T-helper 9 cell (primary cell): ENCODE measurements at regions not wholly inside any gene's neighbourhood (a gene's known extent, or its start where the extent isn't known, plus 50 kb on each side); places are given as distances from the start of the nearest gene placed in this dataset.
"Not testable (repeated sequence)": the region's sequence is repeated elsewhere in the genome, so short reads cannot be mapped to it uniquely, and the experiment has no call there.

Source experiments
- DNase-seq: peaks from one replicate; pipeline ENCODE4 v3.0.0-alpha.2; 2020

GRCh38 chr13:80168089-80168850, 172.7 kb downstream of the SPRY2 start:
- DNase-seq = no peak

- no peak for DNase-seq
Observed at GRCh38 chr13:80166352-80166751, 174.6 kb downstream of the SPRY2 start.

GRCh38 chr13:80164462-80164861, 176.5 kb downstream of the SPRY2 start:
- no peak for DNase-seq

GRCh38 chr13:80161896-80162295, 179.0 kb downstream of the SPRY2 start:
- DNase-seq = no peak

- DNase-seq = no peak
Observed at GRCh38 chr13:80161219-80161618, 179.7 kb downstream of the SPRY2 start.

GRCh38 chr13:80160110-80160509, 180.8 kb downstream of the SPRY2 start:
- no peak for DNase-seq

- DNase-seq = no peak
Observed at GRCh38 chr13:80157261-80157932, 183.5 kb downstream of the SPRY2 start.

GRCh38 chr13:80152142-80152541, 188.8 kb downstream of the SPRY2 start:
- not testable (repeated sequence) for DNase-seq

- DNase-seq = no peak
Observed at GRCh38 chr13:80151016-80151415, 189.9 kb downstream of the SPRY2 start.

- DNase-seq = no peak
Observed at GRCh38 chr13:80149736-80150135, 191.2 kb downstream of the SPRY2 start.

GRCh38 chr13:80145171-80145690, 195.7 kb downstream of the SPRY2 start:
- DNase-seq = no peak

- DNase-seq = no peak
Observed at GRCh38 chr13:80144493-80144892, 196.4 kb downstream of the SPRY2 start.

GRCh38 chr13:80141123-80141849, 199.6 kb downstream of the SPRY2 start:
- no peak for DNase-seq

- DNase-seq = no peak
Observed at GRCh38 chr13:80140685-80141084, 200.2 kb downstream of the SPRY2 start.

GRCh38 chr13:80139196-80139595, 201.7 kb downstream of the SPRY2 start:
- DNase-seq = no peak

GRCh38 chr13:80137994-80138393, 202.9 kb downstream of the SPRY2 start:
- DNase-seq = no peak

GRCh38 chr13:80134346-80134745, 206.6 kb downstream of the SPRY2 start:
- no peak for DNase-seq

- DNase-seq = no peak
Observed at GRCh38 chr13:80133631-80134261, 207.2 kb downstream of the SPRY2 start.

GRCh38 chr13:80132741-80133601, 208.0 kb downstream of the SPRY2 start:
- no peak for DNase-seq

GRCh38 chr13:80131204-80131603, 209.7 kb downstream of the SPRY2 start:
- DNase-seq = no peak

- no peak for DNase-seq
Observed at GRCh38 chr13:80126389-80127068, 214.4 kb downstream of the SPRY2 start.
